C4-2B (cell line): ENCODE measurements at regions not wholly inside any gene's neighbourhood (a gene's known extent, or its start where the extent isn't known, plus 50 kb on each side); places are given as distances from the start of the nearest gene placed in this dataset.

Experiments used
- CTCF ChIP-seq: fragments of 450-650 bp; conservative IDR thresholded peaks from 2 replicates; pipeline ENCODE4 v1.5.1; 2017; ENCODE audit warnings: mild to moderate bottlenecking
- ZFX ChIP-seq: fragments of 450-650 bp; IDR thresholded peaks from 2 replicates; pipeline ENCODE4 v1.6.1; 2017

DNA sequence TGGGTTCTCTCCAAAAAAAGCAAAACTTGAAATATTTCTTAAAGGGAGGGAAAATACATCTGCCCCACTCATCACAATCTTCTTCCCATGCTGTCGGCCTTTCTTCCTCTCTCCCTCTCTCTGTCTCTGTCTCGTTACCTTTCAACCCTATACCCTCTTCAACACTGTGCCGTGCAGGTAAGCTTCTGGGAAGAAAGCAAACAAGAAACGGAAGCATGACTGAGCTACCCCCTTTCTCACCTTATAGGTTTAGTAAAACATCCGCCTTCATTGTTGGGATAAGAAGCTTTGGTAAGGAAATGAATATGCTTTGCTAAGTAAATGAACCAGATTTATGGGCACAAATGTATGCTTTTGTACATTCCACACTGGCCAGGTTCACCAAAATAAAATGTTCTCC, 63.0 kb downstream of the TMEM30B start:
- no peak for TF ChIP-seq CTCF
- no peak for TF ChIP-seq ZFX
